ENCODE measurements at regions not wholly inside any gene's neighbourhood (a gene's known extent, or its start where the extent isn't known, plus 50 kb on each side); places are given as distances from the start of the nearest gene placed in this dataset.

DNA sequence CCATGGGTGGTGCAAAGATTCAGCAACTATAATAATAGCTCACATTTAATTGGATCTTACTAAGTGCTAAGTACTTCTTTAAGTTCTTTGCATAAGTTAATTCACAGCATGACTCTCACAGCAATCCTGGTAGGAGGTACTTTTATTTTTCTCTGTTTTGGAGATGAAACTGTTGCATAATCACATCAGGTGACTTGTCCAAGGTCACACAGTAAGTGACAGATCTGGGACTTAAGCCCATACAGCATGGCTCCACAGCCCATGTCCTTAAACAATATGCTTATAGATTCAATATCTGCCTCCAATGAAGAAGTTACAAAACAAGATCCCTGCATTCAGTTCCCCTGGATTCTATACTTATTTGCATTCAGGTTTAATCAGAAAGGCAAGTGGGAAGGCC lies 171.8 kb downstream of the CNTN3 start:
- no peaks in the 10 kb centered on the region for H3K36me3 ChIP-seq
- no peak for TF ChIP-seq POLR2AphosphoS5 (IDR thresholded peaks at IDR 0.05)
- TF ChIP-seq POLR2A (IDR thresholded peaks at IDR 0.05), result no peak
- TF ChIP-seq, protein P1, sequence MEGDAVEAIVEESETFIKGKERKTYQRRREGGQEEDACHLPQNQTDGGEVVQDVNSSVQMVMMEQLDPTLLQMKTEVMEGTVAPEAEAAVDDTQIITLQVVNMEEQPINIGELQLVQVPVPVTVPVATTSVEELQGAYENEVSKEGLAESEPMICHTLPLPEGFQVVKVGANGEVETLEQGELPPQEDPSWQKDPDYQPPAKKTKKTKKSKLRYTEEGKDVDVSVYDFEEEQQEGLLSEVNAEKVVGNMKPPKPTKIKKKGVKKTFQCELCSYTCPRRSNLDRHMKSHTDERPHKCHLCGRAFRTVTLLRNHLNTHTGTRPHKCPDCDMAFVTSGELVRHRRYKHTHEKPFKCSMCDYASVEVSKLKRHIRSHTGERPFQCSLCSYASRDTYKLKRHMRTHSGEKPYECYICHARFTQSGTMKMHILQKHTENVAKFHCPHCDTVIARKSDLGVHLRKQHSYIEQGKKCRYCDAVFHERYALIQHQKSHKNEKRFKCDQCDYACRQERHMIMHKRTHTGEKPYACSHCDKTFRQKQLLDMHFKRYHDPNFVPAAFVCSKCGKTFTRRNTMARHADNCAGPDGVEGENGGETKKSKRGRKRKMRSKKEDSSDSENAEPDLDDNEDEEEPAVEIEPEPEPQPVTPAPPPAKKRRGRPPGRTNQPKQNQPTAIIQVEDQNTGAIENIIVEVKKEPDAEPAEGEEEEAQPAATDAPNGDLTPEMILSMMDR (IDR thresholded peaks at IDR 0.05), result no peak
- H3K27me3 ChIP-seq (replicated peaks; ENCODE audit: insufficient read depth), result no peaks in the 10 kb centered on the region
- no peaks in the 10 kb centered on the region for H3K9me3 ChIP-seq
- no peaks in the 10 kb centered on the region for H3K4me1 ChIP-seq (replicated peaks)
- intact Hi-C loops (cut with DNase I), result no loop called here
- no peak overlapping the region for H3K4me3 ChIP-seq
- DNase-seq (ENCODE audit: low spot score), result no peak
- H3K27ac ChIP-seq, result no peak overlapping the region

DNA sequence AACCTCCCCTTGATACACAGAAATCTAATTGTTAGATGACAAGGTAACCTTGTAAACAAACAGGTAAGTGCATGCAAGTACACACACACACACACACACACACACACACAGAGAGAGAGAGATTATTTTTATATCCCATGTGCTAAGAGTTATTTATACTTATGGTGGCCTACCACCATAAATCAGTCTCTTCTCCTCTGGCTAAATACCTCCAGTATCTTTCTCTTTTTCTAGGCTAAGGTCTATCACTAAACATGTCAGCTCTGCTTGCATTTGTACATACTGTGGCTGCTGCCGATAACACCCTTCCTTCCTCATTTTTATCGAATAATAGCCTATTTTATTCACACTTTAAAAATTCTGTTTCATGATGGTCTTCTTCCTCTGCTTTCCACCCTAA lies 172.4 kb downstream of the CNTN3 start:
- Histone ChIP-seq H3K27me3 (replicated peaks; ENCODE audit: insufficient read depth) (no peaks in the 10 kb centered on the region), H3K9me3 (no peaks in the 10 kb centered on the region), H3K4me1 (replicated peaks) (no peaks in the 10 kb centered on the region), H3K27ac (no peak overlapping the region), H3K36me3 (no peaks in the 10 kb centered on the region), H3K4me3 (no peak overlapping the region)
- 92% methylated on average over 2 of the region's 2 CpGs for WGBS
- TF ChIP-seq POLR2AphosphoS5 (IDR thresholded peaks at IDR 0.05) (no peak), POLR2A (IDR thresholded peaks at IDR 0.05) (no peak)
- TF ChIP-seq, protein P1 (IDR thresholded peaks at IDR 0.05), result no peak
- intact Hi-C loops (cut with DNase I), result no loop called here
- DNase-seq (ENCODE audit: low spot score), result no peak

DNA sequence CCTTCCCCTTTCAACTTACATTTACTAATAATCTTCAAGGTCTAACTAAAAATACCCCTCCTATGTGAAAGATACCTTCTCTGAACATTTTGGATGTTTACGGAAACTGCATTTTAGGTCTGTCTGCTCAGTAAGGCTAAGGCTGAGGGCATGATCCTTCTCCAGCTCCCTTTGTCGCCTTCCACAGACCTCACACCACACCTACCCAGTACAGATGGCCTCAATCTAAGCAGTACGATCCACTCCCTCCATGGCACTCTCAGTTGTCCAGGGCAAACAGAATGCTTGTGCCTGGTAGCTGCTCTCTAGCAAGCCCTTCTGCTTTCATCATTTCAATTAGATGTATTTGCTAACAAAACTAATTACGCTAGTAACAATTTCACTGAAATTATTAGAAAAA lies 178.3 kb downstream of the CNTN3 start:
- no peak for DNase-seq (ENCODE audit: low spot score)
- Histone ChIP-seq H3K27me3 (replicated peaks; ENCODE audit: insufficient read depth) (no peaks in the 10 kb centered on the region), H3K36me3 (no peaks in the 10 kb centered on the region), H3K9me3 (no peaks in the 10 kb centered on the region), H3K27ac (no peak overlapping the region), H3K4me1 (replicated peaks) (no peaks in the 10 kb centered on the region), H3K4me3 (no peak overlapping the region)
- WGBS, result 93% methylated on average over 4 of the region's 4 CpGs
- intact Hi-C loops (cut with DNase I), result no loop called here
- TF ChIP-seq POLR2AphosphoS5 (IDR thresholded peaks at IDR 0.05) (no peak), POLR2A (IDR thresholded peaks at IDR 0.05) (no peak)
- TF ChIP-seq, protein P1 (IDR thresholded peaks at IDR 0.05), result no peak

DNA sequence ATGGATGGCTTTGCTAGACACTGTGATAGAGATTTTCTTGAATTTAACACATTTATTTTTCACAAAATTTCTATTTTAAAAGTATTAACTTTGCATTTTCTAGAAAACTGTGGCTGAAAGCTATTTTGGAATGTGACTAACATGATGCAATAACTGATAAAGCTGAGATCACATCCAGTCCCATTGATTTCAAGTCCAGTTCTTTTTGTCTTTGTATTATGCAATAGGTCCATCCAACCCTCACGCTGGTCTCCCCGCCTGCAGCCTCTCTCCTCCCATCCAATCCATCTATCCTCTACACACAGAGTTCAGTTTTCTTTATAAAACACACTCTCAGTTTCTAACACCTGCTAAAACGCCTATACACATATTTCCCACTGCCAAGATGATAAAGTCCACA lies 178.8 kb downstream of the CNTN3 start:
- Histone ChIP-seq H3K9me3 (no peaks in the 10 kb centered on the region), H3K4me1 (replicated peaks) (no peaks in the 10 kb centered on the region), H3K4me3 (no peak overlapping the region), H3K27ac (no peak overlapping the region), H3K27me3 (replicated peaks; ENCODE audit: insufficient read depth) (no peaks in the 10 kb centered on the region), H3K36me3 (no peaks in the 10 kb centered on the region)
- WGBS, result 58% methylated on average over 3 of the region's 3 CpGs
- DNase-seq (ENCODE audit: low spot score), result no peak
- intact Hi-C loops (cut with DNase I), result no loop called here
- no peak for TF ChIP-seq POLR2AphosphoS5 (IDR thresholded peaks at IDR 0.05)

DNA sequence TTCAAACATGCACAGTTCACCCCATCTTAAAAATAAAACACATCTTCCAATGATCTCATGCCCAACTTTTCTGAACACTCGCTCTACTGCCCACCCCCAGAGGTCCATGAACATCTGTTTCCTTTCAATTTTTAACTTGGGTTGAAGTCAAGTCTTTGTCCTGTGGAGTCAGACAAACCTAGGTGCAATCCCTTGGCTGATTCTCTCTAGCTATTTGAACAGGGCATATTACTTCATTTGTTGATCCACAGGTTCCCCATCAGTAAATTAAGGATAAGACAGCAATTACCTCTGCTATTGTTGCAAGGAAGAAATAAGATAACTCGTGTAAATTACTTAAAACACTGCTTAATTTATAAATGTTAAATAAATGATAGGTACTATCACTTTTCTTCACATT lies 180.1 kb downstream of the CNTN3 start:
- Histone ChIP-seq H3K27ac (no peak overlapping the region), H3K4me1 (replicated peaks) (no peaks in the 10 kb centered on the region), H3K36me3 (no peaks in the 10 kb centered on the region), H3K9me3 (no peaks in the 10 kb centered on the region), H3K27me3 (replicated peaks; ENCODE audit: insufficient read depth) (no peaks in the 10 kb centered on the region), H3K4me3 (no peak overlapping the region)
- TF ChIP-seq POLR2AphosphoS5 (IDR thresholded peaks at IDR 0.05), result no peak
- TF ChIP-seq POLR2A (IDR thresholded peaks at IDR 0.05), result no peak
- TF ChIP-seq, protein P1 (IDR thresholded peaks at IDR 0.05), result no peak
- no peak for DNase-seq (ENCODE audit: low spot score)
- 72% methylated on average over 2 of the region's 2 CpGs for WGBS
- intact Hi-C loops (cut with DNase I), result no loop called here

All from prostate gland (tissue), 2 donors.